ENCODE measurements at regions not wholly inside any gene's neighbourhood (a gene's known extent, or its start where the extent isn't known, plus 50 kb on each side); places are given as distances from the start of the nearest gene placed in this dataset.
A peak's percentile ranks its signal among the peaks of the same experiment; 100 is the strongest.

DNA sequence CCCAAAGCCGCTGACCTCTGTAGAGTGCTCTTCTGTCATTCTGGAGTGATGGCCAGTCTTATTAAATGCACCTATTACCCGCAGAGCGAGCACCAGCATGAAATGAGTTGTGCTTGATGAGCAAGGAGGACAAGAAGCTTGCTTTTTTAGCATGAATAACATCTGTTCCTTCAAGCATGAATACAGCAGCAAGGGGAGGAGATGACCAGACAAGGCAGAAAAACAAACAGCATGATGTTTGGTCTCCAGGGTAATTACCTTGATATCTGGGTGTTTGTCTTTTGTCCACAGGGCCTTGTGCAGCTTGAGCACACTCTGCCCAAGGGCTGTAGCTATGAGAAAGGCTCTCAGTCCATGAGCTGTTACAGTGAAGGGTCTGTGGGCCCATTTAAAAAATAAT is 324.8 kb upstream of the DDX53 start:
- no peak for DNase-seq

DNA sequence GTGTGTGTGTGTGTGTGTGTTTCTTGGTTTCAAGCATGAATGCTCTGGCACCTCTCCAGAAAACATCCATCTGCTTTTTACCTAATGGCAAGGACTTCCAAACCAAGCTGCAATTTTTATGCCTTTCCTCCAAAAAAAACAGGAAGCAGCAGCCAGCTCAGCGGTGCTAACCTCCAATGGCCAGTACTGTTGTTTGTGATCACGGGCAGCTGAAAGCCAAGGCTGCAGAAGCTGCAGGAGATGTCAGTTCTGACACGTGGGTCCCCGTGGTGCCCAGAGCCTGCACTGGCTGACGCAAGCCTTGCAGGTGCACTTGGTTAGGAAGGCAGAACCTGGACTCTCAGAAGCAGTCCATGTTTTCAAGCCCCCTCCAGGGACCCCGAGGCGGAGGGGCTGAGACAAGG is 313.6 kb upstream of the DDX53 start:
- DNase-seq, result peak; percentile 78

DNA sequence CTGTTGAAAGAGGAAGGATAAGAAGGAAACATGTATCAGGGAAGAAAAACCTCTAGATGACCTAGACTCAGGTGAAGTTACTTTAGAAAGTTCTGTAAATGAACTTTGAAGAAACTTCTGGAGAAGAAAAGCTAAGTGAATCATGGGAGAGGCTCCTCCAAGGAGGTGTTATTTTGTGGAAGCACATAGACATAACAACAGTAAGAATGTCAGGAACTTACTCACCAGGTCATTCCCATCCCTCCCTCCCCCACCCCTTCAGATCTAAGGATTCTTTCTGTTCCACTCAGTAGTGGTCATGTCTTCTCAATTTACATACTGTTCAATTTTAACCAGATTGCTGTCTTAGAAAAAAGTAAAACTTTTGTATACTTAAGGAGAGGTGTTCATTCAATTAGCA is 310.5 kb upstream of the DDX53 start:
- DNase-seq, result peak; percentile 45

DNA sequence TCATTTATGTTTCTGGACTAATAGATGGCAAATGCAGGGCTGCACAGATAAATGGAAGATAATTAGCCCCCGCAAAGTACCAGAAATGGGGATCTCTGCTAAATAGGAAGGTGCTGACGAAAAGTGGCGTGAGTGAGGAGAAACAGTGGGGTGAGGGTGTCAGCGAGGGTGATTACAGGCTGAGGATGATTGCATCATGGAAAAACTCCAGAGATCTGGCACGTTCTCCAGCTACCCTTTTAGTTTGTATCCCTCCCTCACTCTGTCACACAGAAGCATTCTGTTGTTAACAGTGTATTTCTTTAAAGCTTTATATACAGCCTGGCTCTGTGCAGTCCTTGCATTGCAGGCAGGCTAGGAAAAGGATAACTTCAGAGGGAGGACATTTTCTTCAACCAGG is 309.6 kb upstream of the DDX53 start:
- peak; percentile 43 for DNase-seq

DNA sequence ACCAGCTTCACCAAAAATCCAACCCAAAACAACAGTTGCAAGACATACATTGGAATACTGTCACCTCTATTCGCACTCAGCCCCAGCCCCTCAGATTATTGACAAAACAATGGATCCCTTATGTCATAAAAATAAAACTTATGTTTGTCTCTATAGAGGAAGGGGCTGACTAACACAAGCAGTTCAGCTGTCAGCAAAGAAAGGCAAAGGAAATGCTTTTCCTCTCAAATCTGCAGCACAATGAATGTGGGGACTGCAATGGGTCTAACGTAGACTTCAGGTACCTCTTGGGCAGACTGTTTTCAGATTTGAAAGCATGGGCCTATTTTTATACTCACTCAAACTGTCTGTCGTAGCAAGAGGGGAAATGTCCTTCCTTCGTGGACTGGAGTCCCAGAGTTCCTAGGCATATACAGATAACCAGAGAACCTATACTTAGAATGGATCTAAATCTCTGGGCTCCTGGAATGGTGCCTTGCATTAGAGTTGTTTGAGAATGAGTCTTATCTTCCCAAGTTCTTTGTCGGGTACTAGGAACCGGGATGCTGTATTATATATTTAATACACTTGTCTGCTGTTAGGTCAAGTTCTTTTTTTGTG is 307.7 kb upstream of the DDX53 start:
- DNase-seq, result no peak

DNA sequence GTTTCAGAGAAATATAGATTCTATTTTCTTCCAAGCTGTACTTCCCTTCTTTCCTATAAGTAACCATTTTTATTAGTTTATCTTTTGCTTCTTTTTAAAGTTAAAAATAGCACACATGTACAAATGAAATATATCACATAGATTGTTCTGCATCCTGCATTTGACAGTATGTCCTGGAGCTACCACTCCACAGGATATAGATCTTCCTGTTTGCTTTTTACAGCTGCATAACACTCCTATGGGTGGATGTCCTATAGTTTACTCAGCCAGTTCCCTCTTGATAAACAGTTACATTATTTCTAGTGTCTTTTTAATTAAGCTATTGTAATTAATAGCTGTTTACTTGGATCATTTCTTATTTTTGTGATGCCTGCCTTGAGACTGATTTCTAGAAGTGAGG is 301.6 kb upstream of the DDX53 start:
- no peak for DNase-seq

DNA sequence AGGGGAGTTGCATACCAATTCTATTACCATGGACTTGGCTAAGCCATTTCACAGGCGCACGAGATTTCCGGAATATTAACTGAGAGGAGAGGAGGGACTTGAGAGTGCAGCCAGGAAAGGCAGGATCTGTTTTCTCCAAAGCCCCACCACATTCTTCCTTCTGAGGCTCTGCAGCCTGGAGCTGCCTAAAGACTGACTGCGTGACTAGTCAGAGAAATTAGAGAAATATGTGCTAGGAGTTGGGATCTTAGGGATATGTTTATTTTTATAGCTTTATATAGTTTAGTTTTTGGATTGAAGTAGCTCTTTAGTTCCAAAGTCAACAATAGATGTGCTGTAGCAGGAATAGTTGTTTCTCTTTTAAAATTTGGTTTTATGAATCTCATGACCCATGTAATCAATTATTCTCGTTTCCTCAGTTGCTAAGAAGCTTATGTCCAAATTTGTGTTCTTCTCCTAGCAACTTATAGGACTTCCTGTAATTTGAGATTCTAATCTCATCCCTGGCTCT is 300.1 kb upstream of the DDX53 start:
- DNase-seq, result peak; percentile 41

DNA sequence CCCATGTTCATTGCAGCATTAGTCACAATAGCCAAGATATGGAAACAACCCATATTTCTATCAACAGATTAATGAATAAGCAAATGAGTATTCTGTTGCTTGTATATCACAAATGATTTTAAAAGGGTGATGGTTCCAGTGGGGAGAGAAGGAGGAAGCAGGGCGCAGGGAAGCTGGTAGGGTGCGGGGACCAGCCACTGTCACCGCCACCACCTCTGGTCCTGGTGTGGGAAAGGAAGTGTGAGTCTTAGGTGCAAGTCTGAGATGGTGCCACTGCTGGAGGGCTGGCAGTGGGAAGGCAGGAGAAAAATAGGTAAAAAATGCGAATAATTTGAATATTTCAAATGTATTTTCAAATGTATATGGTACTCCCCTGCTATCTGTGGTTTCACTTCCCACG is 286.8 kb upstream of the DDX53 start:
- DNase-seq, result no peak

DNA sequence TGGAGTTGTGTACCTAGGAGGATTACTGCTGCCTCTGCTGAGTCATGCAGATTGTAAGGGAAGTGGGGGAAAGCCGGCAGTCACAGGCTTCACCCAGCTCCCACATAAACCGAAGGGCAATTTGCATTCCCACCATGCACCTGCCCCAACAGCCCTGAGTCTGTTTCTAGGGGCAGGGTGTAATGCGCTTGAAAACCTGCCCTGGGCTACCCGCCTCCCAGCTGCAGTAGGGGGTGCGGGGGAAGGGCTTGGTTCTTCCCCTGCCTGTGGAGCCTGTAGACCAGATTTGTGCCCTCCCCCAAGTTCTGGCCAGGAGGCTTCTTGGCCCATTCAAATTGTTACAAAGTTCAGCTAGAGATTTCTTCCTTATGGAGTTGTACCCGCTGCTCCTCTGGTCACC is 269.2 kb upstream of the DDX53 start:
- DNase-seq, result no peak

DNA sequence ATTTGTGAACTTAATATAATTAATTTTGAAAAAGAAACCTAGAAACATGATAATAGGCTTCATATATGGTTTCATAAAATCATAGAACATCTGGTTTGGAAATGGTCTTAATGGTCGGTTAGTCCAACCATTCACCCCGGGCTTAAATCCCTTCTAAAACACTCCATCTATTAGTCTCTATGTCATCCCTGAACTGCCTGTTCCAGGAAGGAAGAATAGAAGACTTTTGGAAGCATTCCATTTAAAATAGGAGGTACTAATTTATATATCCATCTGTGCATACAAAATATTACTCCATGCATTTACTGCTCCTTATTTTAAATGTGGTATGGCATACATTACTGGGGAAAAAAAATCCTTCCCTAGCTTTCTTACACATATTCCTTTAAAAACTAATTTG is 262.2 kb upstream of the DDX53 start:
- peak; percentile 31 for DNase-seq

DNA sequence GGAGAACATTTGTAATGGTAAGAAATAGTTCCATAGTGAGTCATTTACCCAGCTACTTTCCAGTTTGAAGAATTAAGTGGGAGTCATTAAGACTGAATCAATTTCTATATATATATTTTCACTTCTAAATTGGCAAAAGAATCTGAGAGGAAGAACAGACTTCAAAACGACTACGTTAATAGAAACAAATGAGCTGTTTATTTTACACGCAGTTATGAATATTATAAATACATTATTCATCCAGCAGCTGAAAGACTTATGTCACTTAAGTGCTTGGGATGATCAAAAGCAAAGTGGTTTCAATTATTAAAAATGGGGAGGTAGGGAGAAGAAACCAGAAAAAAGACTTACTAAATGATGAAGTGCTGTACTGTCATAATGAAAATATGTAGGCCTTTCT is 260.5 kb upstream of the DDX53 start:
- peak; percentile 65 for DNase-seq

DNA sequence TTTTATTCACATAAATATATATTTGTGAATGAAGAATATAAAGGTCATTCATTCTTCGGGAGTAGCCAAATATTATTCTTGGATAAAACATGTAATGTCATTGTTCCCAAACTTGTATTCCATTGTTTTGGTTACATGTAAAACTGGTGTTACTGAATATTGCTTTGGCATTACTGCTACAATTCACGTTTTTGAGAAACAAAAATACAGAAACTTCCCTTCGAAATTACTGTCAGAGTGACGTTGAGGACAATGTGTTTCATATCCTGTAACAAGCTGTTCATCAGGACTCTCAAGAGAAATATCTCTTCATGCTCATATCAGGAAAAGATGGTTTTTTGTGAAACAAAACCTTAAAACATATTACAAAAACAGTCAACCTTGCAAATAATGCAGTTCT is 258.9 kb upstream of the DDX53 start:
- no peak for DNase-seq

DNA sequence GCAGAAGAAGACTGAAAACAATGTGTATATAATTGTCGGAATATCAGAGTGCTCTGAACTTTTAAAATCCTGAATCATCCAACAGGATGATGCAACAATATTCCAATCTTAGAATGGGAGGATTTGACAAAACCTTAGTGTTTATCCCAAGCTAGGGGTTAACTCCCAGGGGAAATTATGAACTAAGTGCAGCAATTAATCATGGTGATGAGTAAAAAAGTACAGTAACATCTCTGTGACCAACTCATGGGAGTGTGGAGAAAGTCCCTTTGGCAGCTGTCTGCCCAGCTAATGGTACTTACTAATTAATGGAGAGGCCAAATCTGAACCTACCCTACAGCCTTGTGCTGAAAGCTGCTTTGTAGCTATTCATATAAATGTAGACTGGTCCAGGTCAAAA is 257.6 kb upstream of the DDX53 start:
- peak; percentile 84 for DNase-seq

DNA sequence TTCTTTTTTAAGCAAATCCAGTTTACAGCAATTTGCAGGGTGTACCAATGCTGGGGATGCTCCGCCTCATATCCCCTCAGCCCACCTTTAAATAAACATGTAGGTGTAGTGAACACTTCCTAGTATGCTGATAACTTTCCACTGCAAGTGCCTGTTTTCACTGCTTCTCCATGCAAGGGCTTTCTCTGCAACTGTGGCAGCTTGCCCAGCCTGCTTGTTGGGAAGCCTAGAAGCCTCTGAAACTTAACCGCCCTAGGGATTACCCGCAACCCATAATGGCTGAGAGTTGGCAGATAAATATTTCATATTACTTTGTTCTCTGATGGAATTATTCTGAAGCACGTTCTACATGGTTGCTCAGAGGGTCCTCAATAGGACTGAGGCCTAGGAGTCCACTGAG is 253.7 kb upstream of the DDX53 start:
- peak; percentile 8 for DNase-seq

DNA sequence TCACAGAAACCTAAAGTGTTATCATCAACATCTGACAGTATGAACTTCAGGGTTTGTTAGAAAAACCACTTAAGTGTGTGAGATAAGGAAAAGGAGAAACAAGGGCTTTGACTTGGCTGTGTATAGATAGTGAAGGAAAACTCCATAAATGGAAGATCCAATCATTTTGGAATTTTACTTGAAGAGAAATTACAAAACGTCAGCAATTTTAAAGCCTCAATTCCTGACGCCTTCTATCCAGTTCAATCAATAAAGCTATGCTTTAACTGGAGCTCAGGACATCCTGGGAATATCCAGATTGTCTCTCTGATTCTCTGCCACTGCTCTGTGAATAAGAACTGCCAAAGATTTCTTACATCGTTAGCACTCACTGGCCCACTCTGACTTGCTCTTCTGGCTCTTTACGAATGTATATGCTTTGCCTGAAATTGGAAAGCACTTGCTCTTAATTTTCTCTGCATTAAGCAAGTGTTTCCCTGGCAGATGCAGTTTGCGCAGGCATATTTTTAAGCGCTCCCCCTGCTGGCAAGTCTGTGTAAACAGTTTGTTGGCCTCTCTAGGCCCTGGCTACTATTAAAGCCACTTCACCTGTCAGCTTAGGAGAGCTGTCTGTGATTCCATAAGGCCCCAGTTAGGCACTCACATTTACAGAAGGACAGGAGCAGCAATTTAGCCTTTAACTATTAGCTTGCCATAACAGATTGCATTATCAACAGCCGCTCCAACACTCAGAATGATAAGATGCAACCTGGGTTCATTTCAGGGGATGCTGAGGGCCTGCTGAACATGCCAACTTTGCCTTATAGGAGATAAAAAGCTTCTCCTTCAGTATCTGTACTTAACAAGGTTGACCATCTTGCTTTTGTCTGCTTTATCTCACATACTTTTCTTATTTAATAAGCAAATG is 251.4 kb upstream of the DDX53 start:
- DNase-seq, result peak; percentile 35

DNA sequence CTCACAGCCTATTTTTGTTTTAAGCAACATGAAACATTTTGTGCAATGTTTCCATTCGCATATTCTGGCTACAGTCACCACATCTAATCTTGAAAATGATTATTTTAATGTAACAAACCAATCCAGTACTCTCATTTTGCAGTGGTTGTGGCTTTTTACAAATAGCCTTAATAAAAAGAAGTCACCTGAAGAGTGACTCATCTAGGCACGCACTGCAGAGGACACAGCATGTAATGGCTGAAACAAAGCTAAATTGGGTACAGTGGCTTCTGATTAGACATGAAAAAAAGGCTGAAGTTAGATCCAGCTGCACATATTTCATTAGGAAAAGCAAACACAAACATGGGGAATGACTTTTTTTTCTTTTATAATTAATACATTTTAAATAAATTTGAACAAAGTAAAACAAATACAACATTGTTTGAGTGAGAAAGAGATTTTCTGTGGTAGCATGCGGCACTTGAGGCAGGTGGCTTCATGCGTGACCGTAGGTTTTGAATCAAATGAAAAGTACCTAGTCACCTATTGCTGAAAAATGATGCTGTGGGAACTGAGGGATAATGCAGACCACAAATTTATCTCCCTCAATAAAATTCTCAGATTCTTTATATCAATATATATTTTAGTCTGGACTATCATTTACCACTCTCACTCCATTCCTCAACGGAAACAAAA is 240.8 kb upstream of the DDX53 start:
- no peak for DNase-seq

DNA sequence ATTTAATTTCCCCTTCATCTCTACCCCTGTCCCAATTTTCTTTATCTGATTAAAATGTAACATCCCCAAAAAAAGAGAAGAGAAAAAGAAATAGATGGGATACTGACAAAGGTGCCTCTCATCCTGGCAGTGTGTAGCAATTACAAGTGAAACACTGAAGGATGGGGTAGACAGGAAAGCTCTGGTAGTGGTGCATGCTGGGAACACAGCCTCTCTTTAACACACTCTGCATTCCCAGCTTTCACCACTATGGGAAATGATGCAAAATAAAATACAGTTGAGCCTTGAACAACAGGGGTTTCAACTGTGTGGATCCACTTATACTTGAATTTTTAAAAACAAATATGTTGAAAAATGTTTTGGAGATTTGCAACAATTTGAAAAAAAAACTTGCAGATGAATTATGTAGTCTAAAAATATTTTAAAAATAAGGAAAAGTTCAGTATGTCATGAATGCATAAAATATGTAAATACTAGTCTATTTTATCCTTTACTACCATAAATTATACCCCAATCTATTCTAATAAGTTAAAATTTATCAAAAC is 239.2 kb upstream of the DDX53 start:
- DNase-seq, result no peak

DNA sequence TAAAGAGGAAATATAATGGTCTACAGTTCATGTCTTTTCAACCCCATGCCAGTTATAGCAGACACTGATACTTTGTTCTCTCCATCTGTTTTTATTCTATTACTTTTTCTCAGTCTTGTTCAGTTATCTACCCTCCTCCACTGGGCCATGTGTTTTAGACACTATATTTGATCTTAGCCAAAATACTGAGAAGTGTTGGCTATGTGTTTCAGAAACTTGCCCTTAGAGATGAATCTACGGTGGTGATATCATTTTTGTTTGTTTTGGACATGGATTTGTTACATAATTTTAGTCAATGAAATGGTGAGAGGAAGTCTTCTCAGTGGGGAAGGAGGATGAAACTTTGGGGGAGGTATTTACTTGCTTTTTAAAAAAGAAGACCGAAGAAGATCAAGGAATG is 211.5 kb upstream of the DDX53 start:
- no peak for DNase-seq

DNA sequence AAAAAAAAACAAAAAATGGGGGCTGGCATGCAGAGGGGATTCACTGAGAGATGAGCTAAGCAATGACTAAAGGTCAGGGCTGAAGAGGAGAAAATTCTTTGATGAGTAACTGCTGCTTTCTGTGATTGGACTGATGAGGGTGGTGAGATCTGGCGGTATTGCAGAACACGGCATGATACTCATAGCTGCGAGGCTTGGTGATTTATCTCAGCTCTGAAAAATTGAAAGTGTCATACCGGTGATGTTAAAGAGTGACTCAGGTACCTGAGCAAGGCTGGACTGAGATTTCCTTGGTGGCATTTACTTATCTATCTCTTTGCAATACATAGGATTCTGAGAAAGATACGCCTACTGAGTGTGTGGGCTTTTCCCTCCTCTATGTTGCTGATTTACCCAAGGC is 204.1 kb upstream of the DDX53 start:
- DNase-seq, result peak; percentile 1

DNA sequence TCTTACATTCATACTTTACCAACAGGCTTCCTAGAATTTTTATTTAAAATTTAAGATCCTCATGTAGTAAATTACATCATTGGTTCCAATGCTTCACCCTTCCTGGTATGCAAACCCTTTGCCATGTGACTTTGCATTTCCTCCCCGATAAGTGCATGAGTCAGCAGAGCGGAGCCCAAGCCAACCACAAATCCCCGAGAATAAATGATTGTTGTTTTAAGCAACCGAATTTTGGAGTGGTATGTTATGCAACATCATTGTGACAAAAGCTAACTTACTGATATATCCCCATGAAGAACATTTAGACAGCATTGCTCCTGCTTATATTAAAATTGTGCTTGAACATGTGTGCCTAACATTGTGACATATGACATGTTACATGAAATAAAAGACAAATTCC is 199.4 kb upstream of the DDX53 start:
- peak; percentile 87 for DNase-seq

DNA sequence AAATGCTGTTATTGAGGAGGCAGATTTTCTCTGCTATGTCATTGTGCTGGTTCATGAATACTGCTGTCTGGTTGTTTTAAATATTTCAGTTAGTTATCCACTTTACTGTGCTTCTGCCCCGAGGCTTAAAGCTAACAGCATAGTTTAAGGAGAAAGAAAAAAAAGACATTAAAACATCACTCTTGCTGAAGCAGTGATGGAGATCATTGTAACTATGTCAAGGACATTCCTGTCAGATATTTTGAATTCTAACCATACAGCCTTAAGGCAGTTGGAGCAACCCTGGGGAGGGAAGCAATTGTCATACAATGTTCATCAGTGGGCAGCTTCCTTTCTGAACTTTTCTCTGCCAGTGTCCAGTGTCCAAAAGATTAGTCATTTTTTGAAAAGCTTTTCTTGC is 199.0 kb upstream of the DDX53 start:
- DNase-seq, result peak; percentile 9

DNA sequence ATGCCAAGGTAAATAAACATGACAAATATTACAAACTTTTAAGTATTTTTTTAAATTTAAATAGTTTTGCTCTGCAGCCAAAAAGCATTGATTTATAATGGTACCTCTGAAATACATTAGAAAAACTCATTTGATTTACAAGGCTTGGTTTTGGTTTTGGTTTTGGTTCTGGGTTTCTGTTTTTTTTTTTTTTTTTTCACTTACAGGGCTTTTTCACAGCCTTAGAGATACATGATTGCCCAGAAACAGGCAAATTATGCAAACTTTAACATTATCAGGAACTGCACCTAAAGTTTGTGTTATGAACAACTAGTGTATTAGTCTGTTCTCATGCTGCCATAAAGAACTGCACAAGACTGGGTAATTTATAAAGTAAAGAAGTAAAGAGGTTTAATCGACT is 196.4 kb upstream of the DDX53 start:
- DNase-seq, result no peak

DNA sequence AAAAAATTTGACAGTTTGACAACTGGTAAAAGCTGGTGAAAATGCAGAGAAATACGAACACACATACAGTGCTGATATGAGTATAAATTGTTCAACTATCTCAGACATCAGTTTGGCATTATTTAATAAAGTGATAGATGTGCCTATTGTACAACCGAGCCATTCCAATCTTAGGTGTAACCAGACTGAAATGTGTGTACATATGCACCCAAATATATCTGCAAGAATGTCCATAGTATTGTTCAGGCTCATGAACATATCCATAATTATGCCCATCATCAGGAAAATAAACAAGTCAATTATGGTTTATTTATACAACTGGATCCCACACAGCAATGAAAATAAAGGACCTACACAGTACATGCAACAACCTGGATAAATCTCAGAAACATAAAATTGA is 188.9 kb upstream of the DDX53 start:
- DNase-seq, result no peak

DNA sequence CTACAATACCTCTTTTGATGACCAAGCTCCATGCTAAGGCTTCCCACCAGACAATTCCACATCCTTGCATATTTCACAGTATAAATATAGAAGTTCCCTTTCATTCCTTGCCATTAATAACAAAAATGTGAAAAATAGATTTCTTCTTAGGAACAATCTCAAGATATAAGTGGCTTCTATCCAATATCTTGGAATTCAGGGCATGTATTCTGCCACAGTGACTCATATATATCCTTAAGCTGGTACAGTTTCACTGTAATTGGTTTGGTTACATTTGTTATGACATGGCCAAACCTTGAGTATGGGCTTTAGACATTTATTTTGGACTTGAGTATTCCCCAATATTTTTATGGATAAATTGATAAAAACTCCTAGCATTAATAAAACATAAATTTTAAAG is 181.7 kb upstream of the DDX53 start:
- DNase-seq, result peak; percentile 7
